ENCODE measurements at regions not wholly inside any gene's neighbourhood (a gene's known extent, or its start where the extent isn't known, plus 50 kb on each side); places are given as distances from the start of the nearest gene placed in this dataset.

GRCh38 chr18:67410075-67411070, 106.1 kb downstream of the DSEL start:
- in situ Hi-C loops (cut with HindIII; ENCODE audit: low sequenced_read_pairs): no loop called here
- peak; percentile 55 for DNase-seq (ENCODE audit: low read depth, low spot score)
- TF ChIP-seq, protein P1, sequence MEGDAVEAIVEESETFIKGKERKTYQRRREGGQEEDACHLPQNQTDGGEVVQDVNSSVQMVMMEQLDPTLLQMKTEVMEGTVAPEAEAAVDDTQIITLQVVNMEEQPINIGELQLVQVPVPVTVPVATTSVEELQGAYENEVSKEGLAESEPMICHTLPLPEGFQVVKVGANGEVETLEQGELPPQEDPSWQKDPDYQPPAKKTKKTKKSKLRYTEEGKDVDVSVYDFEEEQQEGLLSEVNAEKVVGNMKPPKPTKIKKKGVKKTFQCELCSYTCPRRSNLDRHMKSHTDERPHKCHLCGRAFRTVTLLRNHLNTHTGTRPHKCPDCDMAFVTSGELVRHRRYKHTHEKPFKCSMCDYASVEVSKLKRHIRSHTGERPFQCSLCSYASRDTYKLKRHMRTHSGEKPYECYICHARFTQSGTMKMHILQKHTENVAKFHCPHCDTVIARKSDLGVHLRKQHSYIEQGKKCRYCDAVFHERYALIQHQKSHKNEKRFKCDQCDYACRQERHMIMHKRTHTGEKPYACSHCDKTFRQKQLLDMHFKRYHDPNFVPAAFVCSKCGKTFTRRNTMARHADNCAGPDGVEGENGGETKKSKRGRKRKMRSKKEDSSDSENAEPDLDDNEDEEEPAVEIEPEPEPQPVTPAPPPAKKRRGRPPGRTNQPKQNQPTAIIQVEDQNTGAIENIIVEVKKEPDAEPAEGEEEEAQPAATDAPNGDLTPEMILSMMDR (IDR thresholded peaks at IDR 0.05; ENCODE audit: low read depth, low read length): no peak
- H3K4me3 ChIP-seq (ENCODE audit: low read depth, low read length): no peak overlapping the region

DNA sequence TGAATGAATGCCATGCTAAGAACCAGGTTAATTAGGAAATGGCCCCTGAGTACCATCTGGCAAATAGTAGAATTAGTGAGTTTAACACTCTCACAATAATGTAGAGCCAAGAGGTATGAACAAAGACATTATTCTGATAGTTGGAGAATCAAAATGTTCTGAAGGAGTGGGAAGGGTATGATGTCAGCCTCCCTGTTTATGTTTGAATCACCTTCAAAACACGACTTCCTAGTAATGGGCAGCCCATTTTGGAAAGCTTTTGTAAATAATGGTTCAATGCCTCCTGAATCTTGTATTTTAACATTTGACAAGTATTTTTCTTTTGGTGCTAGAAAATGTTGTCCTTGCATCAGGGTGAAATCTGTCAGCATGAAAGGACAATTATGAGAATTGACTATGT, 108.3 kb downstream of the DSEL start:
- TF ChIP-seq, protein P1 (IDR thresholded peaks at IDR 0.05; ENCODE audit: low read depth, low read length): no peak
- no peak overlapping the region for H3K4me3 ChIP-seq (ENCODE audit: low read depth, low read length)
- peak; percentile 28 for DNase-seq (ENCODE audit: low read depth, low spot score)
- in situ Hi-C loops (cut with HindIII; ENCODE audit: low sequenced_read_pairs): no loop called here

GRCh38 chr18:67406714-67407113, 109.8 kb downstream of the DSEL start:
- TF ChIP-seq, protein P1 (IDR thresholded peaks at IDR 0.05; ENCODE audit: low read depth, low read length): no peak
- no peak overlapping the region for H3K4me3 ChIP-seq (ENCODE audit: low read depth, low read length)
- in situ Hi-C loops (cut with HindIII; ENCODE audit: low sequenced_read_pairs): no loop called here
- DNase-seq (ENCODE audit: low read depth, low spot score): no peak

DNA sequence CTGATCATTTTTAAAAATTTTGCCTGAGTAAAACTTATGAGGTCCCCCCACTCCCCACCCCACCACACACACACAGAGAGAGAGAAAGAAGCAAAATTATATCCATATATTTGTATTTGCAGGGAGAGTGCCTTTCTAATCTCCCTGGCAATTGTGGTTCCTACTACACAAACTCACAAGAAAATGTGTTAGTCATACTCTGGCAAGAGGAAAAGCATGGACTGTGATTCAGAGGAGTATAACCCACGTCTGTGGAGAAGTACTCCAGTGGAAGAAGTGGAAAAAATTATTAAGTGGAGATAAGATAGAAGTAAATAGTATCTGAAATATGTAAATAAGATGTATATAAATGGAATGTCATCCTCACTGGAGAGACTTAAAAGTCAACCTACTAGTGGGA, 114.0 kb downstream of the DSEL start:
- H3K4me3 ChIP-seq (ENCODE audit: low read depth, low read length): no peak overlapping the region
- TF ChIP-seq, protein P1 (IDR thresholded peaks at IDR 0.05; ENCODE audit: low read depth, low read length): no peak
- DNase-seq (ENCODE audit: low read depth, low spot score): peak; percentile 82
- in situ Hi-C loops (cut with HindIII; ENCODE audit: low sequenced_read_pairs): no loop called here

- no peak overlapping the region for H3K4me3 ChIP-seq (ENCODE audit: low read depth, low read length)
- peak; percentile 73 for DNase-seq (ENCODE audit: low read depth, low spot score)
- TF ChIP-seq, protein P1 (IDR thresholded peaks at IDR 0.05; ENCODE audit: low read depth, low read length): no peak
- in situ Hi-C loops (cut with HindIII; ENCODE audit: low sequenced_read_pairs): no loop called here
Measured at GRCh38 chr18:67400502-67401117, 115.9 kb downstream of the DSEL start.

DNA sequence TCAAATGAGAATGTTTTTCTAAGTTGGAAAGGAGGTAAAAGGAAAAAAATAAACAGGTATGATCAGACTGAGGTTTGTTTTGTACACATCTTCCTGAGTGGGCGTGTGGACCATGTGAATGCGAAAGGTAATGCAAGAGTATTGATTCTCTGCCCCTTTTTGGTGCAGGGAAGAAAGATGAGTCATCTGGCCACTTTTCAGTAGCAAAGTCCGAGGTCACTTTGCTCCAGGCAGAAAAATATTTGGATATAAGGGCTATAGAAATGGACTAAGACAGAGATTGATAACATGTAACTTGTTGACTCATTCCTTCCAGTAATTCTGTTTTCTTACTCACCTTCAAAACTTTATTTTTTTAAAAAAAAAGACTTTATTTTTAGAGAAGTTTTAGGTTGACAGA, 130.5 kb downstream of the DSEL start:
- TF ChIP-seq, protein P1 (IDR thresholded peaks at IDR 0.05; ENCODE audit: low read depth, low read length): no peak
- no peak overlapping the region for H3K4me3 ChIP-seq (ENCODE audit: low read depth, low read length)
- peak; percentile 50 for DNase-seq (ENCODE audit: low read depth, low spot score)
- in situ Hi-C loops (cut with HindIII; ENCODE audit: low sequenced_read_pairs): no loop called here
